SU-DHL-6 (cell line): ENCODE measurements at regions not wholly inside any gene's neighbourhood (a gene's known extent, or its start where the extent isn't known, plus 50 kb on each side); places are given as distances from the start of the nearest gene placed in this dataset.

Source experiments
- H2AFZ ChIP-seq: fragments of 200-600 bp; sonication (generic); 2 replicates; pipeline ENCODE4 v1.6.1; 2014; ENCODE audit warnings: low read depth, mild to moderate bottlenecking, moderate library complexity, mixed read lengths, antibody characterized with exemption, low read length; ENCODE audit not compliant: severe bottlenecking
- H3F3A ChIP-seq: fragments of 200-600 bp; shearing (Covaris generic); 2 replicates; pipeline ENCODE4 v1.6.0; 2016; ENCODE audit warnings: antibody characterized with exemption, mild to moderate bottlenecking; ENCODE audit not compliant: insufficient read depth
- H3K27ac ChIP-seq: fragments of 200-600 bp; sonication (generic); 2 replicates; pipeline ENCODE4 v1.5.1; 2016; ENCODE audit warnings: low read depth, mild to moderate bottlenecking, low read length, moderate library complexity, mixed read lengths
- H3K27me3 ChIP-seq: fragments of 200-600 bp; sonication (generic), shearing (Covaris generic); 2 replicates; pipeline ENCODE4 v1.6.0; 2014; ENCODE audit warnings: mild to moderate bottlenecking, low read length
- H3K36me3 ChIP-seq: fragments of 200-600 bp; sonication (generic); 2 replicates; pipeline ENCODE4 v1.6.1; 2014; ENCODE audit warnings: mild to moderate bottlenecking, low read length, mixed read lengths
- H3K4me2 ChIP-seq: fragments of 300-600, 200-600 bp; shearing (Covaris generic), sonication (generic); 2 replicates; pipeline ENCODE4 v1.6.0; 2014; ENCODE audit warnings: low read length, low read depth, mild to moderate bottlenecking; ENCODE audit not compliant: poor library complexity, severe bottlenecking
- H3K4me3 ChIP-seq: fragments of 200-600 bp; sonication (generic); 2 replicates; pipeline ENCODE4 v1.5.1; 2014; ENCODE audit warnings: antibody characterized with exemption, low read length, mild to moderate bottlenecking, mixed read lengths; ENCODE audit not compliant: insufficient read depth, poor library complexity, severe bottlenecking
- H3K79me2 ChIP-seq: fragments of 200-600 bp; sonication (generic); 2 replicates; pipeline ENCODE4 v1.6.1; 2014; ENCODE audit warnings: mild to moderate bottlenecking, low read length, moderate library complexity; ENCODE audit not compliant: insufficient read depth
- H3K9ac ChIP-seq: fragments of 200-600 bp; sonication (generic); 2 replicates; pipeline ENCODE4 v1.7.0; 2014; ENCODE audit warnings: mild to moderate bottlenecking, low read length
- H3K9me2 ChIP-seq: fragments of 200-600 bp; sonication (generic); replicated peaks from 2 replicates; pipeline ENCODE4 v1.6.1; 2014; ENCODE audit warnings: low read length; ENCODE audit not compliant: insufficient read depth
- H3K9me3 ChIP-seq: fragments of 200-600 bp; sonication (generic); 2 replicates; pipeline ENCODE4 v1.6.1; 2014; ENCODE audit warnings: low read length, mixed read lengths; ENCODE audit not compliant: insufficient read depth
- H4K20me1 ChIP-seq: fragments of 200-600 bp; sonication (generic); 2 replicates; pipeline ENCODE4 v1.6.1; 2014; ENCODE audit warnings: low read depth, mild to moderate bottlenecking, antibody characterized with exemption, low read length, moderate library complexity, mixed read lengths
- EZH2phosphoT487 ChIP-seq: fragments of 200-600 bp; sonication (generic), shearing (Covaris generic); conservative IDR thresholded peaks from 2 replicates; pipeline ENCODE4 v1.6.1; 2018; ENCODE audit warnings: mild to moderate bottlenecking, antibody characterized with exemption, low read length, moderate library complexity, mixed read lengths
- TF ChIP-seq, protein P1 (sequence below): fragments of 200-600 bp; sonication (generic); IDR thresholded peaks from one replicate; pipeline ENCODE4 v1.5.1; 2017; ENCODE audit warnings: antibody characterized with exemption, mild to moderate bottlenecking, low read length, moderate library complexity; ENCODE audit not compliant: insufficient read depth, poor library complexity, severe bottlenecking

- H3K9me2 ChIP-seq, result no peaks in the 10 kb centered on the region
- no peaks in the 10 kb centered on the region for H3K9me3 ChIP-seq
- no peaks in the 10 kb centered on the region for H3K36me3 ChIP-seq
- H4K20me1 ChIP-seq, result no peaks in the 10 kb centered on the region
- no peak overlapping the region for H3K4me2 ChIP-seq
- no peaks in the 10 kb centered on the region for H3K79me2 ChIP-seq
- H3K4me3 ChIP-seq, result no peak overlapping the region
- H3K27ac ChIP-seq, result no peak overlapping the region
- H3K27me3 ChIP-seq, result no peaks in the 10 kb centered on the region
- H3F3A ChIP-seq, result no peaks in the 10 kb centered on the region
- no peak overlapping the region for H3K9ac ChIP-seq
- no peak for TF ChIP-seq EZH2phosphoT487
- TF ChIP-seq, protein P1, sequence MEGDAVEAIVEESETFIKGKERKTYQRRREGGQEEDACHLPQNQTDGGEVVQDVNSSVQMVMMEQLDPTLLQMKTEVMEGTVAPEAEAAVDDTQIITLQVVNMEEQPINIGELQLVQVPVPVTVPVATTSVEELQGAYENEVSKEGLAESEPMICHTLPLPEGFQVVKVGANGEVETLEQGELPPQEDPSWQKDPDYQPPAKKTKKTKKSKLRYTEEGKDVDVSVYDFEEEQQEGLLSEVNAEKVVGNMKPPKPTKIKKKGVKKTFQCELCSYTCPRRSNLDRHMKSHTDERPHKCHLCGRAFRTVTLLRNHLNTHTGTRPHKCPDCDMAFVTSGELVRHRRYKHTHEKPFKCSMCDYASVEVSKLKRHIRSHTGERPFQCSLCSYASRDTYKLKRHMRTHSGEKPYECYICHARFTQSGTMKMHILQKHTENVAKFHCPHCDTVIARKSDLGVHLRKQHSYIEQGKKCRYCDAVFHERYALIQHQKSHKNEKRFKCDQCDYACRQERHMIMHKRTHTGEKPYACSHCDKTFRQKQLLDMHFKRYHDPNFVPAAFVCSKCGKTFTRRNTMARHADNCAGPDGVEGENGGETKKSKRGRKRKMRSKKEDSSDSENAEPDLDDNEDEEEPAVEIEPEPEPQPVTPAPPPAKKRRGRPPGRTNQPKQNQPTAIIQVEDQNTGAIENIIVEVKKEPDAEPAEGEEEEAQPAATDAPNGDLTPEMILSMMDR, result no peak
- H2AFZ ChIP-seq, result no peak overlapping the region
Observed at GRCh38 chr18:25648716-25649260, 296.8 kb upstream of the ZNF521 start.

DNA sequence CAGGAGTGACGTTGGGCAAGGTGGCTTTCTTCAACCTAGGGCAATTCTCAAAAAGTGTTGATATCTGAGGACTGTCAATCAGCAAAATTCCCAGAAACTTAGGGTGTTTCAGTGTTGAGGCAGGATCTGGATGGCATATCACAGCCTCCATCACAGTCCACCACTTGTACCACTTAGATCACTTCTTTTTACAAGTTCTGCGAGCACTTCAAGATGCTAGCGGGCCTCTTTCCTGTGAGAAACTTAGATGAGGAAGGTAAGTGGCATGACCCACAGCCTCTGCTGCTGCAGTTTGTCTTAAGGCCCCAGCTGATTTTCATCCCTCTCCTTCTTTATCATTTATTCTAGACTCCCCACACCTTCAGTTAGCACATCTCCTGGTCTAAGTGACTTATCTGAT is 295.4 kb upstream of the ZNF521 start:
- Histone ChIP-seq H3K4me2 (no peak overlapping the region), H3K27me3 (no peaks in the 10 kb centered on the region), H4K20me1 (no peaks in the 10 kb centered on the region), H3K27ac (no peak overlapping the region), H3K79me2 (no peaks in the 10 kb centered on the region), H3K4me3 (no peak overlapping the region), H2AFZ (no peak overlapping the region), H3F3A (no peaks in the 10 kb centered on the region), H3K9me2 (no peaks in the 10 kb centered on the region), H3K9me3 (no peaks in the 10 kb centered on the region), H3K9ac (no peak overlapping the region), H3K36me3 (no peaks in the 10 kb centered on the region)
- TF ChIP-seq EZH2phosphoT487, result no peak
- TF ChIP-seq, protein P1, result no peak

- no peaks in the 10 kb centered on the region for H3K9me3 ChIP-seq
- TF ChIP-seq EZH2phosphoT487, result no peak
- TF ChIP-seq, protein P1, result no peak
- no peak overlapping the region for H3K9ac ChIP-seq
- H4K20me1 ChIP-seq, result no peaks in the 10 kb centered on the region
- no peak overlapping the region for H3K4me3 ChIP-seq
- no peaks in the 10 kb centered on the region for H3K27me3 ChIP-seq
- H3K27ac ChIP-seq, result no peak overlapping the region
- H3K9me2 ChIP-seq, result no peaks in the 10 kb centered on the region
- no peaks in the 10 kb centered on the region for H3K79me2 ChIP-seq
- H2AFZ ChIP-seq, result no peak overlapping the region
- H3K4me2 ChIP-seq, result no peak overlapping the region
- H3F3A ChIP-seq, result no peaks in the 10 kb centered on the region
- no peaks in the 10 kb centered on the region for H3K36me3 ChIP-seq
Observed at GRCh38 chr18:25646971-25647370, 295.0 kb upstream of the ZNF521 start.

- Histone ChIP-seq H3K9me3 (no peaks in the 10 kb centered on the region), H4K20me1 (no peaks in the 10 kb centered on the region), H3K79me2 (no peaks in the 10 kb centered on the region), H3K9ac (no peak overlapping the region), H3K36me3 (no peaks in the 10 kb centered on the region), H3K27me3 (no peaks in the 10 kb centered on the region), H3K4me2 (no peak overlapping the region), H3K9me2 (no peaks in the 10 kb centered on the region), H2AFZ (no peak overlapping the region), H3K4me3 (no peak overlapping the region), H3F3A (no peaks in the 10 kb centered on the region), H3K27ac (no peak overlapping the region)
- TF ChIP-seq, protein P1, result no peak
- no peak for TF ChIP-seq EZH2phosphoT487
Observed at GRCh38 chr18:25639596-25639995, 287.6 kb upstream of the ZNF521 start.
